Mucosa of stomach (tissue), 1 donor: ENCODE measurements at regions not wholly inside any gene's neighbourhood (a gene's known extent, or its start where the extent isn't known, plus 50 kb on each side); places are given as distances from the start of the nearest gene placed in this dataset.

Experiments used
- H3K27me3 ChIP-seq: one replicate; pipeline ENCODE4 v1.7.0; 2013; ENCODE audit warnings: mild to moderate bottlenecking, low read length; ENCODE audit not compliant: control insufficient read depth, insufficient read depth
- H3K36me3 ChIP-seq: one replicate; pipeline ENCODE4 v1.7.0; 2013; ENCODE audit warnings: low read length; ENCODE audit not compliant: control insufficient read depth, insufficient read depth
- H3K4me1 ChIP-seq: one replicate; pipeline ENCODE4 v1.7.0; 2013; ENCODE audit warnings: mild to moderate bottlenecking, low read length; ENCODE audit not compliant: control insufficient read depth, insufficient read depth
- H3K4me3 ChIP-seq: one replicate; pipeline ENCODE4 v1.7.0; 2013; ENCODE audit warnings: low read length
- H3K9ac ChIP-seq: one replicate; pipeline ENCODE4 v1.7.0; 2013; ENCODE audit warnings: mild to moderate bottlenecking, low read length, moderate library complexity
- H3K9me3 ChIP-seq: one replicate; pipeline ENCODE4 v1.7.0; 2013; ENCODE audit warnings: mild to moderate bottlenecking, low read length, moderate library complexity; ENCODE audit not compliant: control insufficient read depth
- donor health status: Pancreatic carcinoma.

GRCh38 chr12:87302126-87302745 is 727.0 kb downstream of the C12orf50 start:
- Histone ChIP-seq H3K4me3 (no peak overlapping the region), H3K27me3 (no peaks in the 10 kb centered on the region), H3K36me3 (no peaks in the 10 kb centered on the region), H3K4me1 (no peaks in the 10 kb centered on the region), H3K9ac (no peak overlapping the region), H3K9me3 (no peaks in the 10 kb centered on the region)

GRCh38 chr12:87290505-87290904 is 738.7 kb downstream of the C12orf50 start:
- no peaks in the 10 kb centered on the region for H3K9me3 ChIP-seq
- H3K4me3 ChIP-seq = no peak overlapping the region
- H3K27me3 ChIP-seq = no peaks in the 10 kb centered on the region
- no peaks in the 10 kb centered on the region for H3K4me1 ChIP-seq
- H3K36me3 ChIP-seq = no peaks in the 10 kb centered on the region
- no peak overlapping the region for H3K9ac ChIP-seq

- no peak overlapping the region for H3K9ac ChIP-seq
- no peak overlapping the region for H3K4me3 ChIP-seq
- H3K36me3 ChIP-seq = no peaks in the 10 kb centered on the region
- H3K27me3 ChIP-seq = no peaks in the 10 kb centered on the region
- no peaks in the 10 kb centered on the region for H3K4me1 ChIP-seq
- no peaks in the 10 kb centered on the region for H3K9me3 ChIP-seq
Measured at GRCh38 chr12:87283886-87284285, 745.3 kb downstream of the C12orf50 start.

GRCh38 chr12:87283111-87283510 is 746.1 kb downstream of the C12orf50 start:
- no peaks in the 10 kb centered on the region for H3K27me3 ChIP-seq
- no peak overlapping the region for H3K9ac ChIP-seq
- H3K4me3 ChIP-seq = no peak overlapping the region
- H3K4me1 ChIP-seq = no peaks in the 10 kb centered on the region
- H3K36me3 ChIP-seq = no peaks in the 10 kb centered on the region
- H3K9me3 ChIP-seq = no peaks in the 10 kb centered on the region

- no peaks in the 10 kb centered on the region for H3K27me3 ChIP-seq
- H3K9me3 ChIP-seq = no peaks in the 10 kb centered on the region
- H3K4me3 ChIP-seq = no peak overlapping the region
- H3K4me1 ChIP-seq = no peaks in the 10 kb centered on the region
- no peak overlapping the region for H3K9ac ChIP-seq
- no peaks in the 10 kb centered on the region for H3K36me3 ChIP-seq
Measured at GRCh38 chr12:87280893-87281292, 748.3 kb downstream of the C12orf50 start.

GRCh38 chr12:87280356-87280755 is 748.8 kb downstream of the C12orf50 start:
- H3K4me3 ChIP-seq = no peak overlapping the region
- no peaks in the 10 kb centered on the region for H3K27me3 ChIP-seq
- H3K36me3 ChIP-seq = no peaks in the 10 kb centered on the region
- no peaks in the 10 kb centered on the region for H3K4me1 ChIP-seq
- no peaks in the 10 kb centered on the region for H3K9me3 ChIP-seq
- H3K9ac ChIP-seq = no peak overlapping the region

- no peaks in the 10 kb centered on the region for H3K27me3 ChIP-seq
- no peak overlapping the region for H3K9ac ChIP-seq
- H3K4me1 ChIP-seq = no peaks in the 10 kb centered on the region
- H3K4me3 ChIP-seq = no peak overlapping the region
- H3K36me3 ChIP-seq = no peaks in the 10 kb centered on the region
- H3K9me3 ChIP-seq = no peaks in the 10 kb centered on the region
Measured at GRCh38 chr12:87274594-87275245, 754.5 kb downstream of the C12orf50 start.

- Histone ChIP-seq H3K4me1 (no peaks in the 10 kb centered on the region), H3K36me3 (no peaks in the 10 kb centered on the region)
Measured at GRCh38 chr12:87272851-87273250, 756.4 kb downstream of the C12orf50 start.

GRCh38 chr12:87270919-87271318 is 758.3 kb downstream of the C12orf50 start:
- Histone ChIP-seq H3K36me3 (no peaks in the 10 kb centered on the region), H3K27me3 (no peaks in the 10 kb centered on the region), H3K9me3 (no peaks in the 10 kb centered on the region), H3K9ac (no peak overlapping the region), H3K4me1 (no peaks in the 10 kb centered on the region), H3K4me3 (no peak overlapping the region)

More at GRCh38 chr12:87272851-87273250, 756.4 kb downstream of the C12orf50 start:
- Histone ChIP-seq H3K9me3 (no peaks in the 10 kb centered on the region), H3K27me3 (no peaks in the 10 kb centered on the region), H3K9ac (no peak overlapping the region), H3K4me3 (no peak overlapping the region)

- Histone ChIP-seq H3K4me3 (no peak overlapping the region), H3K36me3 (no peaks in the 10 kb centered on the region), H3K27me3 (no peaks in the 10 kb centered on the region), H3K9ac (no peak overlapping the region), H3K9me3 (no peaks in the 10 kb centered on the region), H3K4me1 (no peaks in the 10 kb centered on the region)
Measured at GRCh38 chr12:87266305-87266704, 762.9 kb downstream of the C12orf50 start.

GRCh38 chr12:87259391-87259790 is 769.8 kb downstream of the C12orf50 start:
- Histone ChIP-seq H3K9me3 (no peaks in the 10 kb centered on the region), H3K4me3 (no peak overlapping the region), H3K27me3 (no peaks in the 10 kb centered on the region), H3K36me3 (no peaks in the 10 kb centered on the region), H3K9ac (no peak overlapping the region), H3K4me1 (no peaks in the 10 kb centered on the region)

- Histone ChIP-seq H3K27me3 (no peaks in the 10 kb centered on the region), H3K4me3 (no peak overlapping the region), H3K9ac (no peak overlapping the region), H3K36me3 (no peaks in the 10 kb centered on the region), H3K9me3 (no peaks in the 10 kb centered on the region), H3K4me1 (no peaks in the 10 kb centered on the region)
Measured at GRCh38 chr12:87254381-87255030, 774.7 kb downstream of the C12orf50 start.
